GM20000 (cell line): ENCODE measurements at regions not wholly inside any gene's neighbourhood (a gene's known extent, or its start where the extent isn't known, plus 50 kb on each side); places are given as distances from the start of the nearest gene placed in this dataset.

Experiments used
- DNase-seq: peaks from one replicate; pipeline ENCODE4 v3.0.0; 2012; ENCODE audit warnings: low spot score
- CTCF ChIP-seq: IDR thresholded peaks from 2 replicates; pipeline ENCODE4 v1.5.1; 2012; ENCODE audit warnings: mild to moderate bottlenecking, control low read depth; ENCODE audit errors: extremely low read depth, missing control alignments

- no peak for DNase-seq
- no peak for TF ChIP-seq CTCF
Measured at GRCh38 chr10:6953271-6953801, 373.3 kb upstream of the PRKCQ start.

- no peak for DNase-seq
- no peak for TF ChIP-seq CTCF
Measured at GRCh38 chr10:6951732-6952131, 371.7 kb upstream of the PRKCQ start.

GRCh38 chr10:6950133-6950532 is 370.1 kb upstream of the PRKCQ start:
- no peak for DNase-seq
- no peak for TF ChIP-seq CTCF

- DNase-seq: no peak
- TF ChIP-seq CTCF: no peak
Measured at GRCh38 chr10:6944436-6944835, 364.4 kb upstream of the PRKCQ start.

- TF ChIP-seq CTCF: no peak
- no peak for DNase-seq
Measured at GRCh38 chr10:6938384-6938783, 358.3 kb upstream of the PRKCQ start.

GRCh38 chr10:6936931-6937330 is 356.9 kb upstream of the PRKCQ start:
- no peak for DNase-seq
- TF ChIP-seq CTCF: no peak

GRCh38 chr10:6929148-6929830 is 349.2 kb upstream of the PRKCQ start:
- no peak for DNase-seq
- no peak for TF ChIP-seq CTCF
